RKO (cell line): ENCODE measurements at regions not wholly inside any gene's neighbourhood (a gene's known extent, or its start where the extent isn't known, plus 50 kb on each side); places are given as distances from the start of the nearest gene placed in this dataset.
"Not testable (repeated sequence)": the region's sequence is repeated elsewhere in the genome, so short reads cannot be mapped to it uniquely, and the experiment has no call there.

ENCODE experiments used
- DNase-seq: peaks from one replicate; pipeline ENCODE4 v3.0.0-alpha.2; 2016; ENCODE audit warnings: low spot score

- no peak for DNase-seq
Observed at GRCh38 chr15:69920221-69920620, 177.5 kb downstream of the TLE3 start.

GRCh38 chr15:69921626-69922619 is 175.8 kb downstream of the TLE3 start:
- no peak for DNase-seq

GRCh38 chr15:69924531-69924930 is 173.2 kb downstream of the TLE3 start:
- DNase-seq = no peak

- no peak for DNase-seq
Observed at GRCh38 chr15:69926006-69926405, 171.7 kb downstream of the TLE3 start.

GRCh38 chr15:69926721-69927120 is 171.0 kb downstream of the TLE3 start:
- DNase-seq = no peak

GRCh38 chr15:69928890-69929289 is 168.8 kb downstream of the TLE3 start:
- DNase-seq = not testable (repeated sequence)

- no peak for DNase-seq
Observed at GRCh38 chr15:69929905-69930630, 167.6 kb downstream of the TLE3 start.

- no peak for DNase-seq
Observed at GRCh38 chr15:69930754-69931153, 167.0 kb downstream of the TLE3 start.

- no peak for DNase-seq
Observed at GRCh38 chr15:69931156-69931555, 166.6 kb downstream of the TLE3 start.

- no peak for DNase-seq
Observed at GRCh38 chr15:69934607-69935006, 163.1 kb downstream of the TLE3 start.

GRCh38 chr15:69939513-69940440 is 157.9 kb downstream of the TLE3 start:
- no peak for DNase-seq

GRCh38 chr15:69940441-69941300 is 157.0 kb downstream of the TLE3 start:
- DNase-seq = no peak

GRCh38 chr15:69941301-69941605 is 156.5 kb downstream of the TLE3 start:
- DNase-seq = no peak

- no peak for DNase-seq
Observed at GRCh38 chr15:69941706-69942495, 155.8 kb downstream of the TLE3 start.

- no peak for DNase-seq
Observed at GRCh38 chr15:69943637-69944036, 154.1 kb downstream of the TLE3 start.

- DNase-seq = no peak
Observed at GRCh38 chr15:69945729-69946128, 152.0 kb downstream of the TLE3 start.

GRCh38 chr15:69946870-69947269 is 150.8 kb downstream of the TLE3 start:
- no peak for DNase-seq

GRCh38 chr15:69947394-69947793 is 150.3 kb downstream of the TLE3 start:
- no peak for DNase-seq

- DNase-seq = no peak
Observed at GRCh38 chr15:69949485-69949884, 148.2 kb downstream of the TLE3 start.

GRCh38 chr15:69951256-69951897 is 146.3 kb downstream of the TLE3 start:
- no peak for DNase-seq
